ENCODE measurements at regions not wholly inside any gene's neighbourhood (a gene's known extent, or its start where the extent isn't known, plus 50 kb on each side); places are given as distances from the start of the nearest gene placed in this dataset.
"Not testable (repeated sequence)": the region's sequence is repeated elsewhere in the genome, so short reads cannot be mapped to it uniquely, and the experiment has no call there.

GRCh38 chr14:87815121-87815520, 177.9 kb downstream of the GALC start:
- DNase-seq (ENCODE audit: low read depth), result no peak

GRCh38 chr14:87813686-87814085, 179.3 kb downstream of the GALC start:
- no peak for DNase-seq (ENCODE audit: low read depth)

- DNase-seq (ENCODE audit: low read depth), result no peak
These were observed 179.8 kb downstream of the GALC start for GRCh38 chr14:87813211-87813610.

- DNase-seq (ENCODE audit: low read depth), result no peak
These were observed 181.7 kb downstream of the GALC start for GRCh38 chr14:87811246-87811645.

GRCh38 chr14:87810711-87811110, 182.3 kb downstream of the GALC start:
- DNase-seq (ENCODE audit: low read depth), result no peak

- DNase-seq (ENCODE audit: low read depth), result no peak
These were observed 183.7 kb downstream of the GALC start for GRCh38 chr14:87809261-87809660.

GRCh38 chr14:87805315-87805723, 187.7 kb downstream of the GALC start:
- no peak for DNase-seq (ENCODE audit: low read depth)

GRCh38 chr14:87800216-87800615, 192.8 kb downstream of the GALC start:
- no peak for DNase-seq (ENCODE audit: low read depth)

- no peak for DNase-seq (ENCODE audit: low read depth)
These were observed 193.6 kb downstream of the GALC start for GRCh38 chr14:87799400-87799799.

GRCh38 chr14:87797001-87797400, 196.0 kb downstream of the GALC start:
- no peak for DNase-seq (ENCODE audit: low read depth)

- no peak for DNase-seq (ENCODE audit: low read depth)
These were observed 198.4 kb downstream of the GALC start for GRCh38 chr14:87794561-87794960.

- no peak for DNase-seq (ENCODE audit: low read depth)
These were observed 207.1 kb downstream of the GALC start for GRCh38 chr14:87785897-87786296.

GRCh38 chr14:87784386-87784785, 208.6 kb downstream of the GALC start:
- DNase-seq (ENCODE audit: low read depth), result no peak

GRCh38 chr14:87783071-87783470, 209.9 kb downstream of the GALC start:
- no peak for DNase-seq (ENCODE audit: low read depth)

- DNase-seq (ENCODE audit: low read depth), result no peak
These were observed 220.1 kb downstream of the GALC start for GRCh38 chr14:87772854-87773253.

- no peak for DNase-seq (ENCODE audit: low read depth)
These were observed 225.4 kb downstream of the GALC start for GRCh38 chr14:87767567-87767901.

GRCh38 chr14:87758876-87759275, 234.1 kb downstream of the GALC start:
- no peak for DNase-seq (ENCODE audit: low read depth)

GRCh38 chr14:87756661-87757060, 236.3 kb downstream of the GALC start:
- DNase-seq (ENCODE audit: low read depth), result no peak

- DNase-seq (ENCODE audit: low read depth), result no peak
These were observed 238.3 kb downstream of the GALC start for GRCh38 chr14:87754520-87755223.

- no peak for DNase-seq (ENCODE audit: low read depth)
These were observed 244.4 kb downstream of the GALC start for GRCh38 chr14:87748558-87748957.

- DNase-seq (ENCODE audit: low read depth), result no peak
These were observed 247.4 kb downstream of the GALC start for GRCh38 chr14:87745507-87746118.

GRCh38 chr14:87734577-87735360, 258.2 kb downstream of the GALC start:
- not testable (repeated sequence) for DNase-seq (ENCODE audit: low read depth)

- DNase-seq (ENCODE audit: low read depth), result not testable (repeated sequence)
These were observed 259.9 kb downstream of the GALC start for GRCh38 chr14:87733115-87733514.

Measured in RPMI7951 (cell line).